GM20431 (cell line): ENCODE measurements at regions not wholly inside any gene's neighbourhood (a gene's known extent, or its start where the extent isn't known, plus 50 kb on each side); places are given as distances from the start of the nearest gene placed in this dataset.

Experiments used
- in situ Hi-C: fragments of 300-500 bp; cut with MseI, MboI; formaldehyde crosslinking; loops from one replicate; pipeline ENCODE4 v1.15.0; 2020; ENCODE audit warnings: low sequenced_read_pairs; ENCODE audit not compliant: unreplicated experiment

GRCh38 chr16:6634151-6634550, 698.5 kb upstream of the RBFOX1 start:
- in situ Hi-C loops = no loop called here

DNA sequence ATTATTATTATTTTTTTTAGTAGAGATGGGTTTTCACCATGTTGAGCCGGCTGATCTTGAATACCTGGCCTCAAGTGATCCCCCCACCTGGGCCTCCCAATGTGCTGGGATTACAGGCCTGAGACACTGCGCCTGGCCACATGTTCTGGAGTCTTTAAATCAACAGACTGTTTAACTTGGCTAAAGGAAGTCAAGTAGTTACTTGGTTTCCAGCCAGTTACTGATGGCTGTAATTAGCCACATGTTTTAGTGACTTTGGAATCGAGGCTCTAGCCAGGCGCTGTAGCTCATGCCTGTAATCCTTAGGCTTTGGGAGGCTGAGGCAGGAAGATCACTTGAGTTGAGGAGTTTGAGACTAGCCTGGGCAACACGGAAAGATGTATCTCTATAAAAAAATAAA, 699.2 kb upstream of the RBFOX1 start:
- in situ Hi-C loops = no loop called here

DNA sequence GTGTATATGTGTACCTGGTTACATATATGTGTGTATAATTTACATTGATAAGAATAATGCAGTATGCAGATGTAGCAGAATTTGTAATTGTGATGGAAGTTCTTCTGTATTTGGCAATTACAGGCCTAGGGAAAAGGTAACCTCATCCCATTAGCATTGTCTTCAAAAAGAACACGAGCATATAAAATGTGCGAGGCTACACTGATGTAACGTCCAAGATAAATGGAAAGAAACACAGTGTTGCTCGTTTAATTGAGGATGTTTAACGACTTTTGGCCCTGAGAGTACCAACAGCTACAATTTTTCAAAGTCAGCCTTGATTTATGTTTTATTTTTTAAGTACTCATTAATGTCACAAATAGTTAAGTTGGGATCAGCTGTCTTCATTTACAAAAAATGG, 703.5 kb upstream of the RBFOX1 start:
- in situ Hi-C loops = no loop called here

GRCh38 chr16:6625606-6626005, 707.0 kb upstream of the RBFOX1 start:
- in situ Hi-C loops = no loop called here

- in situ Hi-C loops = no loop called here
Observed at GRCh38 chr16:6618874-6619273, 713.8 kb upstream of the RBFOX1 start.

DNA sequence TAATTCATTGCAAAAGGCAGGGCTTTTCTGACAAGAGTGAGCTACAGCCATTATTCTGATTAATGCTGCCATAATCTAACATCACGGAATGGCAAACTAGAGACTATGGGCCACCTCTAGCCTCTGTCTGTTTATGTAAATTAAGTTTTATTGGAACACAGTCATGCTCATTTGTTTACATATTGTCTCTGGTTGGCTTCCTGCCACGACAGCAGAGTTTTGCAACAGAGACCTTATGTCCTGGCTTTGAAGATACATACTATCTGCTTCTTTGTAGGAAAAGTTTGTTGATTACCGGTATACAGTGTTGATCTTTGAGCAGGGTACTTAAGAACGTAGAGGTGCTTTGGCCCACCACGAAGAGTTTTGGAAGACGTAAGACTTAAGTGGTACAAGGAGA, 715.9 kb upstream of the RBFOX1 start:
- in situ Hi-C loops = no loop called here

GRCh38 chr16:6615636-6616035, 717.0 kb upstream of the RBFOX1 start:
- in situ Hi-C loops = no loop called here

- in situ Hi-C loops = no loop called here
Observed at GRCh38 chr16:6611535-6611934, 721.1 kb upstream of the RBFOX1 start.

- in situ Hi-C loops = no loop called here
Observed at GRCh38 chr16:6605490-6605889, 727.2 kb upstream of the RBFOX1 start.

DNA sequence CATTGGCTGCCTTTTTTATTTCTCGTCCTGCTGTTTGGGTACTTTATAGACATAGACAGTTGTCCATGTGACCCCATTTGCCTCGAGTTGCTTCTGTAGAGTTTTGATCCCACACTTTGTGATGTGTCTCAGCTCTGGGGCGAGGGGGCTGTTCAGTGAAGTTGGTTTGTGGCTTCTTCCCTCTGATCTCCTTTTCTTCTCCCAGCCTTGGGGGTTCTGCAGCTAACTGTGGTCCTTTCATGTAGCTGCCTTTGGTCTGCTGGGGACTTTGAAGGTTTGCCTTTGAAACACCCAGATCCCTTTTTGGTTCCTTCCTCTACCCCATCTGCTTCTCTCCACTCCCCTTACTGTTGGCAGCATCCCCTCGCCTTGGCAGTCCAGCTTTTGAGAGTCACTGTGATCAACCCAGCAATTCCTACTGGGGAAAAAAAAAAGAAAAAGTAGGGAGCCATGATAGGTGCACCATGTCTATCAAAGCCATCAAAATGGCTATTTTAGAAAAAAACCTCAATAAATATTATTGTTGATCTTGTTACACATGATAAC, 728.8 kb upstream of the RBFOX1 start:
- in situ Hi-C loops = no loop called here

DNA sequence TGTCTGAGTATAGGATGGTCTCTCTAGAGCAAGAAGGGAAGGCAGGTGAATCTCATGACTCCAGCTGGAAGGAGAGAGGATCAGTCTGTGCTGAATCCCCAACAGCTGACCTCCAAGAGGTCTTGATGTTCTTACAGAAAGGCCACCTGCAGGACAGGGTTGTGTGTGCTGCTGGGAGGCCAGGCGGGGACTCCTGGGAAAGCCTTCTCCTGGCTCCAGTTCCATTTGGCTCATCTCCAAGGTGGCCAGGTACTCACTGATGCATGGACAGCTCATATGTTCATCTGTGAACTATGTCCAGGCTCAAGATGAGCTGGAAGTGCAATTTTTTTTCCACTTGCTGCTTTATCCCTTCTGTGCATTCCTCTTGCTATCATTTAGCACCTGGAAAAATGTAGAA, 730.2 kb upstream of the RBFOX1 start:
- in situ Hi-C loops = no loop called here

DNA sequence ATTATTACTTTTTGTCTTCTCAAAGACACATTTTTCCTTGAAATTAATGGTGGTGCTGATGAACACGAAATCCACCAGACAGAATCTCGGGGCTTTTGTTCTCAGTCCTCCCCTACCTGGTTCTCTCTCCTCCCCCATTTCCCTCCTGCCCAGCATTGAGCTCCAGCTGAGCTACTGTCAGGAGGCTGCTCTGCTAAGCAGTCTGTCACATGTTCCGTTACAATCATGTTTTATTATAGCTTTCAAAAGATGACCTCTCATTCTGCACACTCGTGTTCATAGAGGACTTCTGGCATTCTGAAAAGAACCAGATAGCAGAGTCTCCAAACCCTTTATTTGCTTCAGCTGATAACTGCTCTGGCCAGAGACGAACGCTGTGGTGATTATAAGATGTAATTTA, 732.5 kb upstream of the RBFOX1 start:
- in situ Hi-C loops = no loop called here

DNA sequence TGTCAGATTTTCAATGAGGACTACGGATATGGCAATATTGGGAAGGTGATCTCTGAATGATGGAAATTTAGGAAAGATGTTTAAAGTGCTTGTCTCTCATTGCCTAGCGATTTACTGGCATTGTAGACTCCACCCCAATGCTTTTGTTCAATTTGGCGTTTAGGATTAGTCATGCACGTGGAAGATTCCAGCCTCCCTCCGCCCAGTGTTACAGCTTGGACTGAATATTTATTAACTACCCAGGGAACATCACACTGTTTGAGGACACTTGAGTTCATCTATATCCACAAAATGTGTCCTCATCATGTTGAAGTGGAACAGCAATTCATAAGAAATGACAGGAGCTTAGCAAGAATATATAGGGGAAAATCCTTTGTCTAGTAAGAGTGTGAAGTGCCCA, 738.8 kb upstream of the RBFOX1 start:
- in situ Hi-C loops = no loop called here

GRCh38 chr16:6576606-6577005, 756.0 kb upstream of the RBFOX1 start:
- in situ Hi-C loops = no loop called here

- in situ Hi-C loops = no loop called here
Observed at GRCh38 chr16:6576113-6576512, 756.5 kb upstream of the RBFOX1 start.

GRCh38 chr16:6574146-6574545, 758.5 kb upstream of the RBFOX1 start:
- in situ Hi-C loops = no loop called here

GRCh38 chr16:6573577-6573976, 759.1 kb upstream of the RBFOX1 start:
- in situ Hi-C loops = no loop called here

GRCh38 chr16:6571044-6571443, 761.6 kb upstream of the RBFOX1 start:
- in situ Hi-C loops = no loop called here

GRCh38 chr16:6570530-6570929, 762.1 kb upstream of the RBFOX1 start:
- in situ Hi-C loops = no loop called here

DNA sequence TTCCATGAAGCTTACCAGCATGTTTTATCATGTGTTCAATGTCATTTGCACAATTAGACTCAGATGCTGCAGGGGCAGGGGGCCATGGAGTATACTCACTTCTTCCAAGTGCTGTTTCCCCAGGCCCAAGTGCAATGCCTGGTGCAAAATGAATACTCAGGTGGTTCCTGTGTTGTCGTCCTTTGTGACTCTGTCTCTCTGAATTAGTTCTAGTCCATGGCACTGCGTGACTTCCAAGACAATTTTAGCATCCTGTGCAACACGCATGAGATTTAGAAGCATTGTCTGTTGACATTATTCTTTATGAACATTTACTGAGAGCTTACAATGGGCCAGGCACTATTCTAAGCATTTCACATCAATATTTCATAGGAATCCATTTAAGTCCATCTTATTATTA, 769.7 kb upstream of the RBFOX1 start:
- in situ Hi-C loops = no loop called here

DNA sequence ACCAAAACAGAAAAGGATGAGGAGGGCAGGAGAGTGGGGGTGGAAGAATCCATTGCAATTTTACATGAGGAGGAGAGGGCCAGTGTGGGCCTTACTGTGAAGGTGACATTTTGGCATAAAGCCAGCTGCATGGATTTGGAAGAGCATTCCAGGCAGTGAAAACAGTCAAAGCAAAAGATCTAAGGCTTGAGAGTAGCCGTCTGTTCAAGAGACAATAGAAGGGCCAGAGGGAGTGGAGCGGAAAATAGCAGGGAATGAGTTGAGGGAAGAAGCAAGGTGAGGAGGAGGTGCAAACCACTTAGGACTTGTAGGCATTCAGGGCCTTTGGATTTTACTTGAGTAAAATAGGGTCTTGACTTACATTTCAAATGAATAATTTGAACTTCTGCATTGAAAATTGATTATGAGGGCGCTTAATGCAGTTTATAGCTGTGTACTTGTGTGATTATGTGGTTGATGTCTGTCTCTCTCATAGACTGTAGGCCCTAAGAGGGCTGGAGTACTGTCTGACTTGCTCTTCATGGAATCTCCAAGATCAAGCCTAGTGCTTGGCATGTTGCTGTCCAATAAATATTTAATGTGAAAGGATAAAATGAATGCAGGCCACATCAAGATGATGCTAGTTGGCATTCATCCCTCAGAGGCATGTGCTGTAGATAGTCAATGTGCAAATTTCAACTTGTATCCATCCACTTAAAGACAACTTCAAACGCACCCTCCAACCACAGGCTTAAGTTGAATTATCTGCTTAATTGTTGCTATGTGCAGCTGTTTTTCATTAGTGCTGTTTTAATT, 772.1 kb upstream of the RBFOX1 start:
- in situ Hi-C loops = no loop called here

GRCh38 chr16:6558661-6559060, 774.0 kb upstream of the RBFOX1 start:
- in situ Hi-C loops = no loop called here
